GM18505 (cell line): ENCODE measurements at regions not wholly inside any gene's neighbourhood (a gene's known extent, or its start where the extent isn't known, plus 50 kb on each side); places are given as distances from the start of the nearest gene placed in this dataset.

Source experiments
- ATAC-seq: cut with Tn5 transposase; IDR thresholded peaks from one replicate; pipeline ENCODE4 v1.9.1; 2021; ENCODE audit not compliant: unreplicated experiment
- POLR2A ChIP-seq: IDR thresholded peaks from 4 replicates; pipeline ENCODE4 v1.6.1; 2011; ENCODE audit warnings: borderline replicate concordance; ENCODE audit not compliant: insufficient read depth, insufficient read length; ENCODE audit errors: extremely low read depth

DNA sequence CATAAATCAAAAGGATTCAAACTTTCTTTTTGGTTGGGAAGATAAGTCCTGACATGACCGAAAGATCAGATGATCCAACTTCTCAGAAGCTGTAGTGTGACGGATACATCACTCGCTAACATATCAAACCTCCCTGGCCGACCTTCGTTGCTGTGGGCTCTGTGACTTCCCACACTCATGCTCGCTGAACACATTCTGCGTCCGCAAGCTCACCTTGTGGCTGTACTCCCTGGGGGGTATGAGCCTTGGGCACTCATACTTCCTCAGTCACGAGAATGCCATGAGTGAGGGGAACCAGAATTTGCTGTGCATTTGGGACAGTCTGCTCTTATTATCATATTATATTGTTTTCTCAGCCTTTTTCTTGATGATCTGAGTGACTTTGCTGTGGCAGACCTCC lies 105.4 kb downstream of the RWDD3 start:
- ATAC-seq = no peak
- no peak for TF ChIP-seq POLR2A

DNA sequence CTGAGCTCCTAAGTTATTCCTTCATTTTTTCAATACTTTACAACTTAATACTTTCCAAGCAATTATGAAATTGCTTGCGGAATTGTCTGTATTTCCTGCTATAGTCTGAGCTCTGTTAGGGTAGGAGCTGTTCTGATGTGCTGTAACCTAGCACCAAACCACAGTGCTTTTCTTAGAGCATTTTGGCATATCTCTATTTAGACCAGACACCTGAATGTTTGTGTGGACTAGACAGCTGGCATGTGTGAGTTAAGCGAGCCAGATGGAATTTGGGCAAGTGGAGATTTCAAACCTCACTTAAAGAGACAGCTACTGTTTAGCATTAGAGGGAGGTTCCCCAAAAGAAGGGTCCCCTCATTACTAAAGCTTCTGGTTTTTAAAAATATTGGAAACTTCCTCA lies 106.1 kb downstream of the RWDD3 start:
- TF ChIP-seq POLR2A = no peak
- ATAC-seq = no peak

DNA sequence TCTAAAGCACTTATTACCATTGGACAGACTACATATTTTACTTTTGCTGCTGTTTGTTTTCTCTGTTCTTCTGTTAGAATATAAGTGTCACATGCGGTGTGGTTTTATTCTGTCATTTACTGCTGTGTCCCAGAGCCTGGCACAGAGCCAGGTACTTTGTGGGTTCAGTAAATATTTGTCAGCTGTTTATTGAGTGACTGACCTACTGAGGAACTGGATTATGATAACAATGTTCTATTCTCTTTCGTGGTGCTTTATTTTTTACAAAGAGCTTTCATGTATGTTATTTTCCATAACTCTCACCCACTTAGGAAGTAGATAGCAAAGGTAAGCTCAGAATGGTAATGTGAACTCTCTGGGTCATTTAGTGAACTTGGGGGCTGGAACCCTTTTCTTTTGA lies 118.8 kb downstream of the RWDD3 start:
- no peak for TF ChIP-seq POLR2A
- no peak for ATAC-seq

- TF ChIP-seq POLR2A = no peak
- no peak for ATAC-seq
These were observed 119.2 kb downstream of the RWDD3 start for GRCh38 chr1:95353194-95353593.

GRCh38 chr1:95364546-95364945 lies 130.5 kb downstream of the RWDD3 start:
- ATAC-seq = no peak
- no peak for TF ChIP-seq POLR2A

- no peak for TF ChIP-seq POLR2A
- no peak for ATAC-seq
These were observed 132.5 kb downstream of the RWDD3 start for GRCh38 chr1:95366498-95366897.

DNA sequence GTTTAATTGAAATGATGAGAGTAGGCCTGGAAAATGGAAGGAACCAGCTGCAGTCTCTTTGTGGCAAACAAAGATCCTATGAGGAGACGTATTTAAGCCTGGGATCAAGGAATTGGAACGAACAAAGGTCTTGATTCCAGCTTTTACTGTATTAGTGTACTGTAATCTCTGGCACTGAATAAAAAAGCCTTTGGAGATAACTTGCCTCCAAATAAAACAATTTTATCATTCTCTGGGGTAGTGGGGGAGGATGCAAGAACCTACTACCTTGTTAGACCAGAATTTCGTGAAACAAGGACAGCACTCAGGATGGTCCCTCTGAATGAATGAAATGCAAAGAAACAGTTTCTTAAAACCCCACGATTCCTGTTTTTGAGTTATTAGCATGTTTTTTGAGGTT lies 134.2 kb downstream of the RWDD3 start:
- TF ChIP-seq POLR2A = no peak
- ATAC-seq = no peak

DNA sequence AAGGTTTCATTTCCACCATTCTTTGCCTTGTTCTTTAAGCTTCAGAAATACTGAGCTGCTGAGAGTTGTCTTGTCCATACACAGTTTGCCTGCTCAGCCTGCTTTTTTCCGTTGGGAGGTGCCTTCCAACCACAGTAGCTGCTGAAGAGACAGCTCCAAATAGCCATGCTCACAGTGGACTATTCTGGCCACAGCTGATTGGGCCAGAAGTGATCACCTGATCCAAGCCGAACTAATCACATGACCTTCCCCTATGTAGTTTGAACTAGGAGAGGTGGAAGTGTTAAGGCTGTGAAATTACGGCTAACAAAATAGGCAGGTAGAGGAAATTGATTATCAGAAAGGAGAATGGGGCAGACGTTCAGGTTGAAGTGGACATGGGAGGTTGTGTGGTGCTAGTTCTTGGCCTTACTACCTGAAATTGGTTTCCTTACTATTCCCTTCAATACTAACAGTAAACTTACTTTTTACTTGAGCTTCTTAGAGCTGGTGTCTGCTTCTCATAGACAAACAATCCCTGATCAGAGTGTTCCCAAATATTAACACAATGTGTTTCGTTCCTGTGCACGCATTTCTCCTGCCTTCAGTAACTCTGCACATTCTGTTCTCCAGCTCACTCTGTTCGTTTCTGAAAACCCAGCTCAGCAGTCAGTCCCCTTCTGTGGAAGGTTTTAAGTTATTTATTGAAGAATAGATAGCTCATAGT lies 136.1 kb downstream of the RWDD3 start:
- no peak for TF ChIP-seq POLR2A
- no peak for ATAC-seq

DNA sequence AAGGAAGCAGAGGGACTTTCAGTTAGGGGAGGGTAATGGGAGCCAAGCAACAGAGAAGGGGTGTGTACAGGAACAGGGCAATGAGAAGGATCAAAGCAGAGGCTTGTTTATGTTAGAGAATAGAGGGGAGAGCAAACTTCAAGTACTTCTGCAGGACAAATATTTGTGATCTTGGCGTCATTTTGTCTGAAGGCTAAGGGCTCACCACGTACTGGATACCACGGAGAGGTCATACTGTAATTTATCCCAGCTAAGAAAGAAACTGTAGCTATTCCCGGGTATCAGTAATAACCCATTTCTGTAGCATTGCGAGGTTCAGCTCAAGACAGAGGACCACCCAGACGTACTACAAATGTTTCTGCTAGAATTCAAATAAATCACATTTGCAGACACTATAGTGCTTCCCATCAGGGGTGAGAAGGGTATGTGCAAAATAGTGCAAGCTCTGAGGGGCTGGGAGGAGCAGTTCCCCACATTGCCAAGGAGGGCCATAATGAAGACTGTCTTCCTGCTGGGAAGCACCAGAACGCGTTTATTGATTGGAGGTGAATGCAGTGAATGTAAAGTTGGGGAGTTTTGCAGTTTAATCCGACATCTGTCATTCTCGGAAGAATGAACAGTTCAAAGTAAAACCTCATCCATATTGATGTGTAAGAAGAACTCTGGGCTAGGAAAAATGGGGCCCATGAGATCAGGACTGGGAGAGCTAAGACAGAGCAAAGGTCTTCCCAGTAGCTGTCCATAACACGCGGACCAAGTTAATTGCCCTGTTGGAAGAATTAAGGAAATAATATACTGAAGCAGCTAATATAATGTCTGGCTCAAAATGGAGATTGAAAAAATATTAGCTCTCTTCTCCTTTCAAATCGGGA lies 136.9 kb downstream of the RWDD3 start:
- TF ChIP-seq POLR2A = no peak
- no peak for ATAC-seq

- TF ChIP-seq POLR2A = no peak
- no peak for ATAC-seq
These were observed 137.8 kb downstream of the RWDD3 start for GRCh38 chr1:95371666-95372282.

DNA sequence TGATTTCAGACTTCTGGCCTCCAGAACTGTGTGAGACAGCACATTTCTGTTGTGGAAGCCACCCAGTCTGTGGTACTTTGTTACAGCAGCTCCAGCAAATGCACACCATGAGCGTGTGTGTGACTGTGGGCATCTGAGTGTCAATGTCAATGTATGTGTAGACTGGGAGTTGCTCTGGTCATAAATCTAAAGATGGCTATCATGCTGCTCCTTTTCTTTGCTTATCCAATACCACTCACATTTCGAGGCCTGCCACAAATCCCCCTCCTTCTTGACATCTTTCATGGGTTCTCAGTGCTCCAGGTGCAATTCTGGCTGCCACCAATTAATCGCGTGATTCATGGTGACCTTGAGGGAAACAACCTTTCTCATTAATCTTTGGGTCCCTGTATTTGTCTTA lies 141.2 kb downstream of the RWDD3 start:
- no peak for ATAC-seq
- TF ChIP-seq POLR2A = no peak

- no peak for ATAC-seq
- no peak for TF ChIP-seq POLR2A
These were observed 146.9 kb downstream of the RWDD3 start for GRCh38 chr1:95380909-95381308.

DNA sequence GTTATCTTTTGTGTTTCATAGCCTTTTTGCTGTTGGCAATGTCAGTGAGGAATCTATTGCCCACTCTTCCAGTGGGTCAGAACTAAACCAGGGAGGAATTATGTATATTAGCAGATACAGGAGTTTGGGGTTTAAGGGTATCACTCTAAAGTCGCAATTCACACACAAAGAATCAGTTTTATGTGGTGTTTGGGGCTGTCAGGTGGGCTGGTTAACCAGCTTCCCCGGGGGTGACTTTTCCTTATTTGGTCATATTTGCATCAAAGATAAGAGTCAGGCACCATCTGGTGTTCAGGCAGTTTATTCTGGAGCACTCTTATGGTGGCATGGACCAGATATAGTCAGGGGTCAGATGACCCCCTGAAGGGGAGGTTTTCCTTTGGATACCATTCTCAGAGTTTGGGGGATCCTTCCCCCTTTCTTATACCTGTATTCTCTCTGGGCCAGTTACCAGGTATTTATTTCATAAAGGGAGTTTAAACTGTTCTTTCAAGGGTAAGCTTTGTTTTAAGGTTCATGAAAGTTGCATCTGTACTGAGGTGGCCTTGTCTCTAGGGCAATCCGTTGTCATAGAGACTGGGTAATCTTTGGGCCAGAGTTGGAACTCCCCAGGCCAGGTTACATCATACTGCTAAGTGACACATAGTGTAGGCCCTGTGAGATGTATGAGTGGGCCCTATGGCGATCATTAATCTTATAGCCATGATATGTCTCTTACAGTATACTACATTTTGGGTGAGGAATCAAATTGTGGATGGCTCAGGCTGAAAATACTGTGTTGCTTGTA lies 148.2 kb downstream of the RWDD3 start:
- no peak for TF ChIP-seq POLR2A
- ATAC-seq = no peak

- no peak for ATAC-seq
- no peak for TF ChIP-seq POLR2A
These were observed 149.1 kb downstream of the RWDD3 start for GRCh38 chr1:95383111-95383510.

- no peak for ATAC-seq
- TF ChIP-seq POLR2A = no peak
These were observed 150.6 kb downstream of the RWDD3 start for GRCh38 chr1:95384567-95384966.
